GM20000 (cell line): ENCODE measurements at regions not wholly inside any gene's neighbourhood (a gene's known extent, or its start where the extent isn't known, plus 50 kb on each side); places are given as distances from the start of the nearest gene placed in this dataset.
"Not testable (repeated sequence)": the region's sequence is repeated elsewhere in the genome, so short reads cannot be mapped to it uniquely, and the experiment has no call there.

Source experiments
- DNase-seq: peaks from one replicate; pipeline ENCODE4 v3.0.0; 2012; ENCODE audit warnings: low spot score
- CTCF ChIP-seq: IDR thresholded peaks from 2 replicates; pipeline ENCODE4 v1.5.1; 2012; ENCODE audit warnings: mild to moderate bottlenecking, control low read depth; ENCODE audit errors: extremely low read depth, missing control alignments

GRCh38 chr14:71246539-71246938, 339.3 kb downstream of the PCNX1 start:
- no peak for DNase-seq
- no peak for TF ChIP-seq CTCF

GRCh38 chr14:71247106-71247505, 339.8 kb downstream of the PCNX1 start:
- no peak for DNase-seq
- TF ChIP-seq CTCF, result no peak

GRCh38 chr14:71248194-71248593, 340.9 kb downstream of the PCNX1 start:
- TF ChIP-seq CTCF, result no peak
- DNase-seq, result no peak

GRCh38 chr14:71250347-71250746, 343.1 kb downstream of the PCNX1 start:
- no peak for TF ChIP-seq CTCF
- no peak for DNase-seq

- DNase-seq, result no peak
- TF ChIP-seq CTCF, result no peak
These were observed 343.5 kb downstream of the PCNX1 start for GRCh38 chr14:71250791-71251190.

- DNase-seq, result not testable (repeated sequence)
These were observed 346.9 kb downstream of the PCNX1 start for GRCh38 chr14:71254091-71254719.

- no peak for TF ChIP-seq CTCF
- no peak for DNase-seq
These were observed 353.9 kb downstream of the PCNX1 start for GRCh38 chr14:71261206-71261605.

- TF ChIP-seq CTCF, result no peak
- DNase-seq, result no peak
These were observed 355.2 kb downstream of the PCNX1 start for GRCh38 chr14:71262441-71262840.
